Adrenal gland (tissue), 9 donors: ENCODE measurements at regions not wholly inside any gene's neighbourhood (a gene's known extent, or its start where the extent isn't known, plus 50 kb on each side); places are given as distances from the start of the nearest gene placed in this dataset.
"Not testable (repeated sequence)": the region's sequence is repeated elsewhere in the genome, so short reads cannot be mapped to it uniquely, and the experiment has no call there.

ENCODE experiments used
- DNase-seq, 7 donors: peaks; one replicate each; pipeline ENCODE4 v3.0.0-alpha.2; 2019 to 2020
- H3K27ac ChIP-seq, 5 donors: fragments of 200-600 bp; sonication (generic) in 4 of 5; 1 replicate in 3 of 5; 2 replicates in 2 of 5; pipeline versions ENCODE4 v1.5.1 to v1.8.0; 2016 to 2020; ENCODE audit warnings: mild to moderate bottlenecking in 1 of 5
- H3K27me3 ChIP-seq: fragments of 200-600 bp; 2 replicates; pipeline ENCODE4 v1.8.0; 2021
- H3K36me3 ChIP-seq, 2 donors: fragments of 200-600 bp; replicated peaks in 1 of 2; 1 replicate in 1 of 2; 2 replicates in 1 of 2; pipeline versions ENCODE4 v1.5.1 to v1.8.0; 2018 to 2022
- H3K4me1 ChIP-seq, 2 donors: fragments of 200-600 bp; replicated peaks in 1 of 2; 1 replicate in 1 of 2; 2 replicates in 1 of 2; pipeline versions ENCODE4 v1.5.1 to v1.8.0; 2018 to 2021
- H3K4me3 ChIP-seq, 4 donors: fragments of 200-600 bp; sonication (generic) in 3 of 4; one replicate each; pipeline ENCODE4 v1.5.1; 2016 to 2018
- H3K9me3 ChIP-seq, 3 donors: fragments of 200-600 bp; sonication (generic) in 1 of 3; replicated peaks in 1 of 3; 1 replicate in 2 of 3; 2 replicates in 1 of 3; pipeline versions ENCODE4 v1.5.1 to v1.8.0; 2016 to 2021
- CTCF ChIP-seq, 6 experiments: fragments of 450-650 bp in 4 of 6; fragments of 200-600 bp in 2 of 6; sonication (generic) in 1 of 6; IDR thresholded peaks; 1 replicate in 5 of 6; 2 replicates in 1 of 6; pipeline versions ENCODE4 v1.5.1 to v1.8.0; 2016 to 2021; ENCODE audit warnings: antibody characterized with exemption in 6 of 6, mild to moderate bottlenecking in 2 of 6, moderate library complexity in 1 of 6
- POLR2A ChIP-seq, 2 donors: fragments of 450-650 bp; IDR thresholded peaks; one replicate each; pipeline ENCODE4 v1.6.1; 2017; ENCODE audit warnings: antibody characterized with exemption in 2 of 2, mild to moderate bottlenecking in 2 of 2, moderate library complexity in 1 of 2
- WGBS, 4 donors: extraction: QIAGEN DNeasy Blood & Tissue Kit in 2 of 4; methylation state at CpG; one replicate each; pipeline versions ENCODE4 v1.1.5 to v1.1.7; 2013 to 2017; 5-methylcytosine and 5-hydroxymethylcytosine counted together
- intact Hi-C, 2 donors: fragments of 100-400 bp; cut with DNase I; formaldehyde crosslinking; loops; one replicate each; pipeline versions ENCODE4 v1.14.1 to v1.15.0; 2022 to 2023
- donor health status: healthy with polysubstance abuse.
- donor health status: Bipolar disorder and iron deficiency.
- donor health status: DM: yes; HTN: yes; CAD: no.
- donor health status: DM: no; HTN: no; CAD: no.
- donor health status: DM: no; HTN: no; CAD: no.

- Histone ChIP-seq H3K36me3 (no peaks in the 10 kb centered on the region), H3K4me3 (no peak overlapping the region), H3K27ac (no peak overlapping the region), H3K4me1 (no peaks in the 10 kb centered on the region), H3K27me3 (peaks cover 7% of the 10 kb centered on the region), H3K9me3 (peaks cover 0 to 6% (median 0%) of the 10 kb centered on the region in 3 donors)
- TF ChIP-seq CTCF (IDR thresholded peaks at IDR 0.05) (no peak), POLR2A (IDR thresholded peaks at IDR 0.05) (no peak)
- DNase-seq: no peak
- 79 to 87% (median 83%) methylated on average over 3 of the region's 3 CpGs for WGBS, 4 donors
- intact Hi-C loops: no loop called here
Observed at GRCh38 chr11:11722246-11722645, 100.4 kb upstream of the GALNT18 start.

GRCh38 chr11:11718511-11718910 lies 96.7 kb upstream of the GALNT18 start:
- peaks cover 0 to 6% (median 0%) of the 10 kb centered on the region in 3 donors for H3K9me3 ChIP-seq
- H3K4me3 ChIP-seq: no peak overlapping the region
- intact Hi-C loops: no loop called here
- no peak for TF ChIP-seq POLR2A (IDR thresholded peaks at IDR 0.05)
- no peak for TF ChIP-seq CTCF (IDR thresholded peaks at IDR 0.05)
- WGBS, 4 donors: 56 to 71% (median 64%) methylated on average over 3 of the region's 3 CpGs
- H3K4me1 ChIP-seq: no peaks in the 10 kb centered on the region
- DNase-seq: no peak
- H3K27me3 ChIP-seq: no peaks in the 10 kb centered on the region
- no peaks in the 10 kb centered on the region for H3K36me3 ChIP-seq
- H3K27ac ChIP-seq: no peak overlapping the region

DNA sequence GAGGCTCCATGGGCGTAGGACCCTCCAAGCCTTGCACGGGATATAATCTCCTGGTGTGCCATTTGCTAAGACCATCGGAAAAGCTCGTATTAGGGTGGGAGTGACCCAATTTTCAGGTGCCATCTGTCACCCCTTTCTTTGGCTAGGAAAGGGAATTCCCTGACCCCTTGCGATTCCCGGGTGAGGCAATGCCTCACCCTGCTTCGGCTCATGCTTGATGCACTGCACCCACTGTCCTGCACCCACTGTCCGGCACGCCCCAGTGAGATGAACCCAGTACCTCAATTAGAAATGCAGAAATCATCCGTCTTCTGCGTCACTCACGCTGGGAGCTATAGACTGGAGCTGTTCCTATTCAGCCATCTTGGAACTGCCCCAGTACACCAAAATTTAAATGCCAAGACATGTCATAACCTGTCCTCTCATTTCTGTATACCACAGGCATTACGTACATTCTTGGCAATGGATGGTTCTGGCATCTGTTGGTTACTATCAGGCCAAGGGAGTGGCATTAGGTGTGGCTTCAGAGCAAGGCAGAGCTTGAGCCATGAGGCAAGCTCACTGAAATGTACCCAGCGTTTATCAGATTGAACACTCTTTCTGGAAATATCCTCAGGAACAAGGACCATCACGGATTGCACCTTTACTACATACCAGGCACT lies 95.4 kb upstream of the GALNT18 start:
- Histone ChIP-seq H3K36me3 (no peaks in the 10 kb centered on the region), H3K4me1 (no peaks in the 10 kb centered on the region), H3K27me3 (no peaks in the 10 kb centered on the region), H3K27ac (no peak overlapping the region), H3K9me3 (peaks cover 0 to 6% (median 0%) of the 10 kb centered on the region in 3 donors), H3K4me3 (no peak overlapping the region)
- WGBS, 4 donors: 90 to 94% (median 92%) methylated on average over 15 of the region's 15 CpGs
- TF ChIP-seq CTCF (IDR thresholded peaks at IDR 0.05) (no peak), POLR2A (IDR thresholded peaks at IDR 0.05) (no peak)
- intact Hi-C loops: no loop called here
- no peak for DNase-seq

DNA sequence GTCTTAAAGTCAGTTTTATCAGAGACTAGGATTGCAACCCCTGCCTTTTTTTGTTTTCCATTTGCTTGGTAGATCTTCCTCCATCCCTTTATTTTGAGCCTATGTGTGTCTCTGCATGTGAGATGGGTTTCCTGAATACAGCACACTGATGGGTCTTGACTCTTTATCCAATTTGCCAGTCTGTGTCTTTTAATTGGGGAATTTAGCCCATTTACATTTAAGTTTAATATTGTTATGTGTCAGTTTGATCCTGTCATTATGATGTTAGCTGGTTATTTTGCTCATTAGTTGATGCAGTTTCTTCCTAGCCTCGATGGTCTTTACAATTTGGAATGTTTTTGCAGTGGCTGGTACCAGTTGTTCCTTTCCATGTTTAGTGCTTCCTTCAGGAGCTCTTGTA lies 93.3 kb upstream of the GALNT18 start:
- H3K4me3 ChIP-seq, H3K27me3 ChIP-seq, H3K9me3 ChIP-seq, H3K36me3 ChIP-seq, DNase-seq, H3K4me1 ChIP-seq, intact Hi-C loops, H3K27ac ChIP-seq: not testable (repeated sequence)
- WGBS, 4 donors: 56 to 91% (median 73%) methylated on average over 1 of the region's 1 CpG

DNA sequence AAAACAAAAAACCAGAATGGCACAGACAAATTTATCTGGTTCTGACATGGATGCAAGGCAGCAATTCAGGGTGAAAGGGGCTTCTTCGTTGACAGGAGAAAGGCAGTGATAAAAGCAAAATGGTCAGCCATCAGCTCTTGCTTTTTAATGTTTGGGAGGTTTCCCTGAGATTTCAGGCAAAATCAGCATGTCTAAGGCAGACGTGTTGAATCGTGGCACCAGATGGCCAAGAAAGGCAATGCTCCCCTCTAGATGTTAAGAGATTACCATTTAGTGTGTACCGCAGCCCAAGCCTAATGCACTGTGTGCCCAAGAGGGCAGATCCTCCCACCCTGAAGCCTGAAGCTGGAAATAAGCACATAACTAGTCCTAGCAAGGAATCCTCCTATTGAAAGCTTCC lies 88.8 kb upstream of the GALNT18 start:
- Histone ChIP-seq H3K4me3 (no peak overlapping the region), H3K9me3 (no peaks in the 10 kb centered on the region), H3K27ac (no peak overlapping the region), H3K36me3 (no peaks in the 10 kb centered on the region), H3K4me1 (no peaks in the 10 kb centered on the region), H3K27me3 (no peaks in the 10 kb centered on the region)
- TF ChIP-seq CTCF (IDR thresholded peaks at IDR 0.05) (no peak), POLR2A (IDR thresholded peaks at IDR 0.05) (no peak)
- WGBS, 4 donors: 63 to 84% (median 69%) methylated on average over 4 of the region's 4 CpGs
- intact Hi-C loops: no loop called here
- no peak for DNase-seq
